GM23338 (cell line): ENCODE measurements at regions not wholly inside any gene's neighbourhood (a gene's known extent, or its start where the extent isn't known, plus 50 kb on each side); places are given as distances from the start of the nearest gene placed in this dataset.

ENCODE experiments used
- ATAC-seq: fragments of 200-7000 bp; cut with Tn5 transposase; 3 replicates; pipeline ENCODE4 v1.9.1; 2020
- DNase-seq: peaks from one replicate; pipeline ENCODE4 v3.0.0-alpha.2; 2015; ENCODE audit warnings: low spot score
- H2AFZ ChIP-seq: fragments of 200-600 bp; sonication (generic); 2 replicates; pipeline ENCODE4 v1.8.0; 2016; ENCODE audit warnings: antibody characterized with exemption, mild to moderate bottlenecking, moderate library complexity
- H3F3A ChIP-seq: fragments of 200-600 bp; sonication (generic); replicated peaks from 2 replicates; pipeline ENCODE4 v1.8.0; 2017; ENCODE audit warnings: antibody characterized with exemption, mixed run types, low read depth
- H3K27ac ChIP-seq: fragments of 200-600 bp; sonication (generic); 2 replicates; pipeline ENCODE4 v1.6.1; 2016; ENCODE audit warnings: low read depth
- H3K27me3 ChIP-seq: fragments of 200-600 bp; sonication (generic); 2 replicates; pipeline ENCODE4 v1.8.0; 2016; ENCODE audit warnings: mild to moderate bottlenecking, mixed run types, moderate library complexity; ENCODE audit not compliant: insufficient read depth
- H3K36me3 ChIP-seq: fragments of 200-600 bp; sonication (generic); 2 replicates; pipeline ENCODE4 v1.8.0; 2016; ENCODE audit warnings: mild to moderate bottlenecking; ENCODE audit not compliant: insufficient read depth
- H3K4me1 ChIP-seq: fragments of 200-600 bp; sonication (generic); 2 replicates; pipeline ENCODE4 v1.8.0; 2016; ENCODE audit warnings: mild to moderate bottlenecking, moderate library complexity; ENCODE audit not compliant: insufficient read depth
- H3K4me2 ChIP-seq: fragments of 200-600 bp; sonication (generic); 2 replicates; pipeline ENCODE4 v1.7.1; 2017; ENCODE audit warnings: mixed run types
- H3K4me3 ChIP-seq: fragments of 200-600 bp; sonication (generic); 2 replicates; pipeline ENCODE4 v1.6.1; 2016; ENCODE audit warnings: mixed run types
- H3K79me2 ChIP-seq: fragments of 200-600 bp; sonication (generic); replicated peaks from 2 replicates; pipeline ENCODE4 v1.8.0; 2017; ENCODE audit warnings: mild to moderate bottlenecking; ENCODE audit not compliant: insufficient read depth
- H3K9me2 ChIP-seq: fragments of 200-600 bp; sonication (generic); 2 replicates; pipeline ENCODE4 v1.8.0; 2017; ENCODE audit not compliant: insufficient read depth
- H4K20me1 ChIP-seq: fragments of 200-600 bp; sonication (generic); replicated peaks from 2 replicates; pipeline ENCODE4 v1.8.0; 2017; ENCODE audit warnings: mild to moderate bottlenecking; ENCODE audit not compliant: insufficient read depth
- H3K27ac Mint-ChIP-seq: 2 replicates; pipeline ENCODE4 v1.8.0; 2020; ENCODE audit warnings: inconsistent platforms, mild to moderate bottlenecking, moderate library complexity, mixed read lengths
- H3K27me3 Mint-ChIP-seq: 3 replicates; pipeline ENCODE4 v1.8.0; 2022; ENCODE audit warnings: low read depth, mild to moderate bottlenecking, moderate library complexity, mixed read lengths, inconsistent platforms; ENCODE audit not compliant: insufficient read depth, poor library complexity
- H3K36me3 Mint-ChIP-seq: 3 replicates; pipeline ENCODE4 v1.8.0; 2021; ENCODE audit warnings: low read depth, mild to moderate bottlenecking, inconsistent platforms, moderate library complexity, mixed read lengths
- H3K4me1 Mint-ChIP-seq: 3 replicates; pipeline ENCODE4 v1.8.0; 2020; ENCODE audit warnings: mild to moderate bottlenecking, inconsistent platforms, mixed read lengths
- H3K4me3 Mint-ChIP-seq: 3 replicates; pipeline ENCODE4 v1.8.0; 2021; ENCODE audit warnings: moderate library complexity, mild to moderate bottlenecking, inconsistent platforms, mixed read lengths
- H3K9me3 Mint-ChIP-seq: 3 replicates; pipeline ENCODE4 v1.8.0; 2020; ENCODE audit warnings: moderate library complexity, mild to moderate bottlenecking, inconsistent platforms, mixed read lengths
- CREB1 ChIP-seq: fragments of 250-450 bp; sonication (Bioruptor Pico); IDR thresholded peaks from 2 replicates; pipeline ENCODE4 v1.5.0; 2020; ENCODE audit warnings: low read depth, mild to moderate bottlenecking, moderate library complexity
- CTCF ChIP-seq, 2 experiments: fragments of 200-600 bp in 1 of 2; sonication (generic) in 1 of 2; conservative IDR thresholded peaks; 2 replicates each; pipeline versions ENCODE4 v1.5.1 to v1.6.1; 2016 to 2017; ENCODE audit warnings: antibody characterized with exemption in 2 of 2, low read depth in 2 of 2, mild to moderate bottlenecking in 2 of 2, moderate library complexity in 1 of 2
- ETS1 ChIP-seq: IDR thresholded peaks from 2 replicates; pipeline ENCODE4 v1.6.1; 2016; ENCODE audit warnings: antibody characterized with exemption
- EZH2 ChIP-seq: fragments of 200-600 bp; sonication (generic); IDR thresholded peaks from one replicate; pipeline ENCODE4 v1.8.0; 2017; ENCODE audit warnings: antibody characterized with exemption, mild to moderate bottlenecking, low read depth; ENCODE audit not compliant: unreplicated experiment
- EZH2phosphoT487 ChIP-seq: fragments of 200-600 bp; sonication (generic); IDR thresholded peaks from one replicate; pipeline ENCODE4 v1.8.1; 2018; ENCODE audit warnings: antibody characterized with exemption; ENCODE audit not compliant: unreplicated experiment
- JUNB ChIP-seq: IDR thresholded peaks from one replicate; pipeline ENCODE4 v1.6.1; 2016; ENCODE audit warnings: antibody characterized with exemption; ENCODE audit not compliant: unreplicated experiment
- NANOG ChIP-seq: IDR thresholded peaks from 2 replicates; pipeline ENCODE4 v1.6.1; 2016; ENCODE audit warnings: antibody characterized with exemption, borderline replicate concordance
- POLR2AphosphoS5 ChIP-seq: IDR thresholded peaks from 2 replicates; pipeline ENCODE4 v1.6.1; 2016; ENCODE audit warnings: antibody characterized with exemption, low read depth
- STAT1 ChIP-seq: IDR thresholded peaks from one replicate; pipeline ENCODE4 v1.6.1; 2016; ENCODE audit warnings: antibody characterized with exemption; ENCODE audit not compliant: unreplicated experiment
- ZNF114 ChIP-seq: fragments of 250-450 bp; sonication (Bioruptor Pico); IDR thresholded peaks from 2 replicates; pipeline ENCODE4 v1.5.0; 2020; ENCODE audit warnings: mild to moderate bottlenecking, moderate library complexity
- ZNF331 ChIP-seq: fragments of 250-450 bp; sonication (Bioruptor Pico); IDR thresholded peaks from 2 replicates; pipeline ENCODE4 v1.5.0; 2020; ENCODE audit warnings: low read depth, mild to moderate bottlenecking, moderate library complexity
- ZNF462 ChIP-seq: fragments of 250-450 bp; sonication (Bioruptor Pico); IDR thresholded peaks from 2 replicates; pipeline ENCODE4 v1.5.0; 2020; ENCODE audit warnings: mild to moderate bottlenecking, moderate library complexity
- TF ChIP-seq, protein P1 (sequence below): IDR thresholded peaks from one replicate; pipeline ENCODE4 v1.6.1; 2018; ENCODE audit warnings: antibody characterized with exemption; ENCODE audit not compliant: unreplicated experiment

DNA sequence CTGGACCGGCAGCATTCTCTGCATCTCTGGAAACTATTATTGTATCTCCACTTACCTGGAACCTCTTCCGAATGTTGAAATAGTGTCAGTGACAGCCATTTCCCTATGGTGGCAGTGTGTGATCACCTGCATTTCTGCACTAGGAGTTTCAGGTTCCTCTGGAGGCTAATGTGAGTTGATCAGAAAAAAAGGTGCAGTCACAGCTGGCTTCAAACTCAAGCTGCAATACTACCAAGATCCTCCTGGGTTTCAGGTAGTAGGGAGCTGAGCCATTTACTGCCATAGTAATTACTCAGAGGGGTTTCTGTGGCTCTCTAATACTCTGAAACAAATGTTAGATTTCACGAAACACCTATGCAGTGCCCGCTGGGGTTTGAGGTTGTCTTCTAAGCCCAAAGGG, 183.5 kb upstream of the OSR1 start:
- H3K27ac ChIP-seq: no peak overlapping the region
- H3K4me3 Mint-ChIP-seq: no peak overlapping the region
- peaks cover 3% of the 10 kb centered on the region for H3K27me3 Mint-ChIP-seq
- no peaks in the 10 kb centered on the region for H3K9me3 Mint-ChIP-seq
- H4K20me1 ChIP-seq: no peaks in the 10 kb centered on the region
- no peaks in the 10 kb centered on the region for H3K36me3 ChIP-seq
- H3K4me1 Mint-ChIP-seq: peaks cover 3% of the 10 kb centered on the region; the same call in 2 of the 3 replicates
- H3K79me2 ChIP-seq: no peaks in the 10 kb centered on the region
- H3F3A ChIP-seq: no peaks in the 10 kb centered on the region
- no peak for TF ChIP-seq CREB1 (CRISPR knock-in tag)
- TF ChIP-seq JUNB: no peak
- no peak for TF ChIP-seq STAT1
- TF ChIP-seq EZH2: no peak
- no peak for TF ChIP-seq ZNF462 (CRISPR knock-in tag)
- no peak for TF ChIP-seq EZH2phosphoT487
- TF ChIP-seq POLR2AphosphoS5: no peak
- no peak for TF ChIP-seq ETS1
- no peak for TF ChIP-seq NANOG
- TF ChIP-seq ZNF114 (CRISPR knock-in tag): no peak
- no peak for TF ChIP-seq ZNF331 (CRISPR knock-in tag)
- TF ChIP-seq CTCF (conservative IDR thresholded peaks at IDR 0.05; ENCODE audit: low read depth in 2 of 2): no peak; a peak in 1 of 4 replicates
- TF ChIP-seq, protein P1, sequence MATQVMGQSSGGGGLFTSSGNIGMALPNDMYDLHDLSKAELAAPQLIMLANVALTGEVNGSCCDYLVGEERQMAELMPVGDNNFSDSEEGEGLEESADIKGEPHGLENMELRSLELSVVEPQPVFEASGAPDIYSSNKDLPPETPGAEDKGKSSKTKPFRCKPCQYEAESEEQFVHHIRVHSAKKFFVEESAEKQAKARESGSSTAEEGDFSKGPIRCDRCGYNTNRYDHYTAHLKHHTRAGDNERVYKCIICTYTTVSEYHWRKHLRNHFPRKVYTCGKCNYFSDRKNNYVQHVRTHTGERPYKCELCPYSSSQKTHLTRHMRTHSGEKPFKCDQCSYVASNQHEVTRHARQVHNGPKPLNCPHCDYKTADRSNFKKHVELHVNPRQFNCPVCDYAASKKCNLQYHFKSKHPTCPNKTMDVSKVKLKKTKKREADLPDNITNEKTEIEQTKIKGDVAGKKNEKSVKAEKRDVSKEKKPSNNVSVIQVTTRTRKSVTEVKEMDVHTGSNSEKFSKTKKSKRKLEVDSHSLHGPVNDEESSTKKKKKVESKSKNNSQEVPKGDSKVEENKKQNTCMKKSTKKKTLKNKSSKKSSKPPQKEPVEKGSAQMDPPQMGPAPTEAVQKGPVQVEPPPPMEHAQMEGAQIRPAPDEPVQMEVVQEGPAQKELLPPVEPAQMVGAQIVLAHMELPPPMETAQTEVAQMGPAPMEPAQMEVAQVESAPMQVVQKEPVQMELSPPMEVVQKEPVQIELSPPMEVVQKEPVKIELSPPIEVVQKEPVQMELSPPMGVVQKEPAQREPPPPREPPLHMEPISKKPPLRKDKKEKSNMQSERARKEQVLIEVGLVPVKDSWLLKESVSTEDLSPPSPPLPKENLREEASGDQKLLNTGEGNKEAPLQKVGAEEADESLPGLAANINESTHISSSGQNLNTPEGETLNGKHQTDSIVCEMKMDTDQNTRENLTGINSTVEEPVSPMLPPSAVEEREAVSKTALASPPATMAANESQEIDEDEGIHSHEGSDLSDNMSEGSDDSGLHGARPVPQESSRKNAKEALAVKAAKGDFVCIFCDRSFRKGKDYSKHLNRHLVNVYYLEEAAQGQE: no peak
- no peak overlapping the region for H3K4me2 ChIP-seq
- DNase-seq (peak; percentile 61), ATAC-seq (peak; percentile 96)
- H3K9me2 ChIP-seq: no peaks in the 10 kb centered on the region
- H3K27me3 ChIP-seq: no peaks in the 10 kb centered on the region
- no peak overlapping the region for H3K27ac Mint-ChIP-seq
- H2AFZ ChIP-seq: no peak overlapping the region
- no peak overlapping the region for H3K4me3 ChIP-seq
- H3K4me1 ChIP-seq: no peaks in the 10 kb centered on the region
- no peaks in the 10 kb centered on the region for H3K36me3 Mint-ChIP-seq
